ENCODE measurements at regions not wholly inside any gene's neighbourhood (a gene's known extent, or its start where the extent isn't known, plus 50 kb on each side); places are given as distances from the start of the nearest gene placed in this dataset.

DNA sequence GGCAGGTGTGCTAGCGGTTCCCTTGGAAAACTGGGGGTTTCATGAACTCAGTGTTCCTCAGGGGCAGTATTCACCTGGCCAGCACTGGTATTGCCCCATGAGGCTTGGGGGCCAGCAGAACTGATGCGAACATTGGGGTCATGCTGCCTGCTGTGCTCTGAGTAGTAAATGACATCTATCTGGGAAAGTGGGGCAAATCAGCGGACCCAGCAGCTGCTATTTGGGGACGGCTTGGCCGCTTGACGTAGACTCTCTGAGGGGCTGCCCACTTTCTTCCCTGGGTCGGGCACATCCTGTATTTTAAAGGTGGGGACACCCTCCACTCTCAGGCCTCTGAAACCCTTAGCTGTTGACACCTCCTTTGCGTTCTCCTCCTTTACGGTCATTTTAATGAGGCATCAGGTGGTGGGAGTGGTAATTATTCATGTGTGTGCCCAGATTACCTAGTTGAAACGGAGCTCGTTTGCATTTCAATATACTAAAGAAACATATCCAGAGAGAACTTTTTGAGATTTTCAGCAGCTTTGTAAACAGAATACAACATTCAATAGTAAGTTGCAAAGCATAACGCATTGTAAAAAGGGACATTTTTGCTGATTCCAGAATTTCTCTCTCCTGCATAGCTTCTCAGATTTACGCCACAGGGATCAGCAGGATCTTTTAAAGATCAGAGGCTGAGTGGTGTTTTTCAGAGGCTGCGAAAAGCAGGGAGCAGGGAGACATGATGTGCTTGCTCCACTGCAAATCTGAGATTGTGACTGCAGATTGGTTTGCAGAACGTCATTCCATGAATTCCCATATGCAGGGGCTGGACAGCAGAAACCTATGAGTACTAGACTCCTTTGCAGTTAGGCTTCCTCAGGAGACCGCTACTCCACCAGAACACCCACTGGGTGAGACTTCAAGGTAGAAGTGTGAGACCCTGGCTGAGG, 56.8 kb upstream of the ZFR start:
- DNase-seq = no peak

DNA sequence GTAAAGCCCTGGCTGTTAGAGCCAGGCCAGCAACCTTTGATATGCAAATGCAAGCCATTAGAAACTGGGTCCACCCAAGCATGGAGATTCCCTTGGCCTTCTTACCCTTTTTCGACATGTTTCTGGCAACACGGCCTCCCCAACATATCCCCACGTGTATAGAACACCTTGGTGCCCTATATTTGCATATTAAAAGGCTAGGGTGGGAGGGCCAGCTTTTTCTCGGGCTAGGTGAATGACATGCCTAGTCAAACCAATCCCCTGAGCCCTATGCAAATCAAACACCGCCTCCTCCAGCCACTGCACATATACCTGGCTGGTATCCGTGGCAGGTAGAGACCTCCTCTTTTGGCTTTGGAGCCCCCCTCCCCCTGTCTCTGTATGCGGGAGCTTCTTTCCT, 55.6 kb upstream of the ZFR start:
- DNase-seq = no peak

DNA sequence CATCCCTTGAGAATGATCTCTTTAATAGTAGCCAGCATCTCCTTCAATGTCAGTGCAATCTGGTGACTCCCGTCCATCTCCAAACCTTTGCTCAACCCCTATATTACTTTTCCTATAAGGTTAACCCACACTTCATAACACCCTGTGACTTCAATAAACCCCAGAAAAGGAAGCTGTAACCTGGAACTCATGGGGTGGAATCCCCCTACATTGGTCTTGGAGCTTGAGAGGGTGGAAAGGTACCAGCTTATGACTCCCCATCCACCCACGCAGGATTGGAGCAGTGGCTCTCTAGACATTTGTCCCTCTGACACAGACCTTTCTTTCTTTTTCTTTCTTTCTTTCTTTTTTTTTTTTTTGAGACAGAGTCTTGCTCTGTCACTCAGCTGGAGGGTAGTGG, 54.7 kb upstream of the ZFR start:
- DNase-seq = no peak

DNA sequence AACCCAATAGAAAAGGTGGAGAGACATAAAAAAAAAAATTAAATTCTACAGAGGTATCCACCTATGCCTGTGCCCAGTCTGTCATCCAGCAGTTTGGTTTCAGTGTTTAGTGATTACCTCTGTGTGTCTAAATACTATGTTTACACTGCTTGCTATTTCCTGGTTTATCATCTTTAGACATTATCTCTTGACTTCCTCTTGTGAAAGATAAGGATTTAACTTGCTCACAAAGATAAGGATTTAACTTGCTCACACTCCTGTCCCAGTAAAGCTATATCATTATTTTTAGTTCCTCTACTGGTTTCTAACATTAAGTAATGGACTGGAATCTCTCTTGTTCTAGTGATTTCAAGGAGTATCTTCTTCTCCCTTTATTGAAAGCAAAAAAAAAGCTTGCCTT, 53.9 kb upstream of the ZFR start:
- DNase-seq = no peak

DNA sequence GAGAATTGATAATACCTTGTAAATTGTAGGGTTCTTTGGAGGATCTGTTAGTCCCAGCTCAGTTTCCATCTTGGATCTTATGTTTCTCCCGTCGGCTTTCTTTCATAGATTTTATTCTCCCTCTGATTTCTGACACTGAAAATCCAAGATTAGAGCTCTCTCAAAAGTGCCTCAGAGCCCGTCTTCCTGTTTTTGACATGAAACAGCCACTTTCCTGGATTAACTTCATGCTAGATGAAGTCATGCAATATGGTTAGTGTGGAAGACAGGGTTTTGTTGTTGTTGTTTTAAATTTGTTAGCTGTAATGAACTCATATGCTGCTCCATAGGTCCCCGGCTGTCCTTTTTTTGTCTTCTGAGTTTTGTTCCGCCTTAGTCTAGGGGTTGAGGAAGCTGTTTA, 51.6 kb upstream of the ZFR start:
- no peak for DNase-seq

DNA sequence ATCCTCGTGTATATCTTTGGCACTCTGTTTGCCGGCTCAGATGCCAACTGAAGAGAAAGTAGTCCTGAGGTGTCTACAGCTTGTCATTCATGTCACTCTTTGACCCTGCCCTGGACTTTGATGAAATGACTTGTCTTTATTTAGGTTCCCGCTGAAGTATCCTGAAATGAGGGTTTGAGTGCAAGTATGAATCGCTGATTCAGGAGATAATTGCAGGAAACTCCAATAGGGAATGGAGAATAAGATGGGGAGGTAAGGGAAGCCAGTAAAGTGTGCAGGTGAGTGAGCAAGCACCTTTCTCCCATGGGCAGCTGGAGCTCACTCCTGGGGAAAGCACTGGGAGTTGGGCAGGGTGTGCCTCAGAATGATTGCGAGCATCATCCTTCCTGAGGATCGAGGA, 50.3 kb upstream of the ZFR start:
- DNase-seq = no peak
